ENCODE measurements at regions not wholly inside any gene's neighbourhood (a gene's known extent, or its start where the extent isn't known, plus 50 kb on each side); places are given as distances from the start of the nearest gene placed in this dataset.

DNA sequence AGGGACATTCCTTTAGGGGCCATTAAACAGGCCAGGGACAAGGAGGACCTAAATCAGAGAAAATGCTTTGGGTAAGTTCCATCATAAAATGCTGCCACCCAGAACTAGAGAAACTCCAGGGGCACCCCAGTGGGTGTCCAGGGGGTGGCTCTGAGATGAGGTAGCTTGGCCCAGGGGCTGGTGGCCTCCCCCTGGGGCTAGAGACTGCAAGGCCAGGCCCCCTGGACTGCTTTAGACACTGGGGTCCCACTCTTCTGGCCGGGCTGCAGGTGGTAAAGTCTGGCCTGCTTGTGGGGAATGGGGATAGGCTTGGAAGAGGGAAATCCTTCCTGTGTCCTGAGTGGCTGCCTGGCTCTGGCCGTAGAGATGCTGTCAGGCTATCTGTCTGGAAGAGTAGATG is 169.6 kb upstream of the PODXL start:
- no peak overlapping the region for H3K27ac ChIP-seq (ENCODE audit: insufficient read depth, low read depth, low read length)
- H3K9ac ChIP-seq (replicated peaks; ENCODE audit: extremely low read depth, insufficient read depth, low read length): no peak overlapping the region
- intact Hi-C loops (cut with micrococcal nuclease): no loop called here
- POLR2A ChIA-PET: no interaction called here
- dilution Hi-C loops (cut with MboI; ENCODE audit: extremely low pct_ligation_motif_present, low sequenced_read_pairs): no loop called here
- BruUV-seq (replicated peaks): no TSS peak
- H3K9me3 ChIP-seq (replicated peaks; ENCODE audit: control insufficient read depth, insufficient read depth, low read length): no peaks in the 10 kb centered on the region
- no peak for FAIRE-seq
- H3K79me2 ChIP-seq (ENCODE audit: control insufficient read depth, insufficient read depth, low read length): no peaks in the 10 kb centered on the region
- TF ChIP-seq JUN (IDR thresholded peaks at IDR 0.05; ENCODE audit: borderline replicate concordance, insufficient read depth, insufficient read length, low read depth) (no peak), POLR2A (IDR thresholded peaks at IDR 0.05; ENCODE audit: low read depth, low read length) (no peak), FOS (IDR thresholded peaks at IDR 0.05; ENCODE audit: borderline replicate concordance, insufficient read depth, low read length) (no peak), MYC (IDR thresholded peaks at IDR 0.05; ENCODE audit: low read depth, low read length) (no peak), POLR2AphosphoS5 (IDR thresholded peaks at IDR 0.05; ENCODE audit: insufficient read depth, low read depth, low read length) (no peak), GATA2 (IDR thresholded peaks at IDR 0.05; ENCODE audit: insufficient read depth, insufficient read length, low read depth, low read length) (no peak), EZH2 (IDR thresholded peaks at IDR 0.05; ENCODE audit: borderline replicate concordance, low read depth, low read length, severe bottlenecking) (no peak)
- TF ChIP-seq, protein P1, sequence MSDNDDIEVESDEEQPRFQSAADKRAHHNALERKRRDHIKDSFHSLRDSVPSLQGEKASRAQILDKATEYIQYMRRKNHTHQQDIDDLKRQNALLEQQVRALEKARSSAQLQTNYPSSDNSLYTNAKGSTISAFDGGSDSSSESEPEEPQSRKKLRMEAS (IDR thresholded peaks at IDR 0.05; ENCODE audit: insufficient read depth, insufficient read length): no peak
- TF ChIP-seq, protein P2, sequence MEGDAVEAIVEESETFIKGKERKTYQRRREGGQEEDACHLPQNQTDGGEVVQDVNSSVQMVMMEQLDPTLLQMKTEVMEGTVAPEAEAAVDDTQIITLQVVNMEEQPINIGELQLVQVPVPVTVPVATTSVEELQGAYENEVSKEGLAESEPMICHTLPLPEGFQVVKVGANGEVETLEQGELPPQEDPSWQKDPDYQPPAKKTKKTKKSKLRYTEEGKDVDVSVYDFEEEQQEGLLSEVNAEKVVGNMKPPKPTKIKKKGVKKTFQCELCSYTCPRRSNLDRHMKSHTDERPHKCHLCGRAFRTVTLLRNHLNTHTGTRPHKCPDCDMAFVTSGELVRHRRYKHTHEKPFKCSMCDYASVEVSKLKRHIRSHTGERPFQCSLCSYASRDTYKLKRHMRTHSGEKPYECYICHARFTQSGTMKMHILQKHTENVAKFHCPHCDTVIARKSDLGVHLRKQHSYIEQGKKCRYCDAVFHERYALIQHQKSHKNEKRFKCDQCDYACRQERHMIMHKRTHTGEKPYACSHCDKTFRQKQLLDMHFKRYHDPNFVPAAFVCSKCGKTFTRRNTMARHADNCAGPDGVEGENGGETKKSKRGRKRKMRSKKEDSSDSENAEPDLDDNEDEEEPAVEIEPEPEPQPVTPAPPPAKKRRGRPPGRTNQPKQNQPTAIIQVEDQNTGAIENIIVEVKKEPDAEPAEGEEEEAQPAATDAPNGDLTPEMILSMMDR (IDR thresholded peaks at IDR 0.05; ENCODE audit: extremely low read depth in 1 of 2, insufficient read depth in 1 of 2, low read depth in 1 of 2, low read length in 2 of 2): no peak
- H3K4me1 ChIP-seq (ENCODE audit: control insufficient read depth, extremely low read depth, insufficient read depth, low read length): no peaks in the 10 kb centered on the region
- no peak overlapping the region for H3K4me2 ChIP-seq (ENCODE audit: insufficient read depth, low read length)
- no peaks in the 10 kb centered on the region for H3K36me3 ChIP-seq (ENCODE audit: control insufficient read depth in 2 of 2, extremely low read depth in 1 of 2, insufficient read depth in 2 of 2, low read length in 2 of 2)
- no peak for DNase-seq (ENCODE audit: low read depth, low spot score)
- no peak overlapping the region for H3K4me3 ChIP-seq (replicated peaks in 1 of 3; ENCODE audit: insufficient read depth in 1 of 3, low read depth in 1 of 3, low read length in 3 of 3)
- H2AFZ ChIP-seq (ENCODE audit: low read depth, low read length): no peak overlapping the region
- no peaks in the 10 kb centered on the region for H4K20me1 ChIP-seq (replicated peaks; ENCODE audit: control insufficient read depth, extremely low read depth, insufficient read depth, low read length)
- CTCF ChIA-PET: no interaction called here
- peaks cover 0 to 1% of the 10 kb centered on the region in 2 experiments for H3K27me3 ChIP-seq (ENCODE audit: control insufficient read depth in 2 of 2, insufficient read depth in 2 of 2, low read length in 2 of 2)
- H3K9me1 ChIP-seq (replicated peaks; ENCODE audit: control insufficient read depth, extremely low read depth, insufficient read depth, low read length): no peaks in the 10 kb centered on the region
